Gastrocnemius medialis (tissue), 4 donors: ENCODE measurements at regions not wholly inside any gene's neighbourhood (a gene's known extent, or its start where the extent isn't known, plus 50 kb on each side); places are given as distances from the start of the nearest gene placed in this dataset.

Source experiments
- POLR2A ChIP-seq, 2 donors: fragments of 450-650 bp; IDR thresholded peaks; one replicate each; pipeline ENCODE4 v1.6.1; 2017; ENCODE audit warnings: antibody characterized with exemption in 2 of 2, mild to moderate bottlenecking in 2 of 2, moderate library complexity in 2 of 2
- TF ChIP-seq, protein P1 (sequence below), 5 experiments: fragments of 450-650 bp in 3 of 5; fragments of 200-600 bp in 2 of 5; sonication (generic) in 2 of 5; IDR thresholded peaks in 4 of 5; conservative IDR thresholded peaks in 1 of 5; 1 replicate in 4 of 5; 2 replicates in 1 of 5; pipeline ENCODE4 v1.5.1; 2016 to 2019; ENCODE audit warnings: antibody characterized with exemption in 5 of 5, mild to moderate bottlenecking in 3 of 5, moderate library complexity in 3 of 5

DNA sequence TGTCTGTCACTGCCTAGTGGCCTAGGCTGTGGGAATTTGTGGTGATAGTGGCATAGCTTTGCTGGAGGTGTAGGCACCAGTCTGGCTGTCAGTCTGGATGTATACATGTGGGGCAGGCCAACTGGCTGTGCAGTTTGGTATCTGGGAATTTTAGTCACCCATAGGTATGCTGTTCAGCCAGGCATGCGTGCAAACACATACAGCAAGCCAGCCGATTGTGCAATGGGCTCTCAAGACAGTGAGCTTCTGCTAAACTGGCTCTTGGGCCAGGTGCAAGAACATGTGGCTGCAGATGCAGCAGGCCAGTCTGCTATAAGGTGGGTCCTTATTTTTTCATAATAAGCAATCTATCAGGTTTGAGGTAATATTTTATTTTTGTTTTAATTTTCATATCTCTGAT lies 87.1 kb upstream of the PLSCR5 start:
- no peak for TF ChIP-seq POLR2A (IDR thresholded peaks at IDR 0.05)
- TF ChIP-seq, protein P1, sequence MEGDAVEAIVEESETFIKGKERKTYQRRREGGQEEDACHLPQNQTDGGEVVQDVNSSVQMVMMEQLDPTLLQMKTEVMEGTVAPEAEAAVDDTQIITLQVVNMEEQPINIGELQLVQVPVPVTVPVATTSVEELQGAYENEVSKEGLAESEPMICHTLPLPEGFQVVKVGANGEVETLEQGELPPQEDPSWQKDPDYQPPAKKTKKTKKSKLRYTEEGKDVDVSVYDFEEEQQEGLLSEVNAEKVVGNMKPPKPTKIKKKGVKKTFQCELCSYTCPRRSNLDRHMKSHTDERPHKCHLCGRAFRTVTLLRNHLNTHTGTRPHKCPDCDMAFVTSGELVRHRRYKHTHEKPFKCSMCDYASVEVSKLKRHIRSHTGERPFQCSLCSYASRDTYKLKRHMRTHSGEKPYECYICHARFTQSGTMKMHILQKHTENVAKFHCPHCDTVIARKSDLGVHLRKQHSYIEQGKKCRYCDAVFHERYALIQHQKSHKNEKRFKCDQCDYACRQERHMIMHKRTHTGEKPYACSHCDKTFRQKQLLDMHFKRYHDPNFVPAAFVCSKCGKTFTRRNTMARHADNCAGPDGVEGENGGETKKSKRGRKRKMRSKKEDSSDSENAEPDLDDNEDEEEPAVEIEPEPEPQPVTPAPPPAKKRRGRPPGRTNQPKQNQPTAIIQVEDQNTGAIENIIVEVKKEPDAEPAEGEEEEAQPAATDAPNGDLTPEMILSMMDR (IDR thresholded peaks at IDR 0.05 in 4 of 5, conservative IDR thresholded peaks at IDR 0.05 in 1 of 5), result no peak
